Activated CD8-positive, alpha-beta T cell treated with anti-CD3 and anti-CD28 coated beads, Interleukin-2, amount 10 ng/mL, durations not matched to agents 7 days and 5 days (primary cell): ENCODE measurements at regions not wholly inside any gene's neighbourhood (a gene's known extent, or its start where the extent isn't known, plus 50 kb on each side); places are given as distances from the start of the nearest gene placed in this dataset.

ENCODE experiments used
- ATAC-seq: fragments of 150-1000 bp; cut with Tn5 transposase; one replicate; pipeline ENCODE4 v1.10.0; 2021; ENCODE audit warnings: moderate library complexity
- CTCF ChIA-PET: fragments of 350-600 bp; sonication (Branson Sonifier 250); formaldehyde crosslinking; loops from one replicate; lab custom pipeline; 2021; ENCODE audit warnings: antibody characterized with exemption; lab: Charles Lee
- POLR2A ChIA-PET: fragments of 350-600 bp; sonication (Branson Sonifier 250); formaldehyde crosslinking; loops from one replicate; lab custom pipeline; 2021; ENCODE audit warnings: antibody characterized with exemption; lab: Charles Lee
- DNase-seq: peaks from one replicate; pipeline ENCODE4 v3.0.0-alpha.2; 2020
- H3K27ac Mint-ChIP-seq: one replicate; pipeline ENCODE4 v1.8.0; 2021; ENCODE audit warnings: mild to moderate bottlenecking, mixed read lengths
- H3K27me3 Mint-ChIP-seq: one replicate; pipeline ENCODE4 v1.8.0; 2021; ENCODE audit warnings: low read depth, mixed read lengths
- H3K36me3 Mint-ChIP-seq: one replicate; pipeline ENCODE4 v1.8.0; 2021; ENCODE audit warnings: low read depth, mixed read lengths
- H3K4me1 Mint-ChIP-seq: one replicate; pipeline ENCODE4 v1.8.0; 2021; ENCODE audit warnings: low read depth, mixed read lengths
- H3K4me3 Mint-ChIP-seq: one replicate; pipeline ENCODE4 v1.8.0; 2021; ENCODE audit warnings: mild to moderate bottlenecking, mixed read lengths
- H3K9me3 Mint-ChIP-seq: one replicate; pipeline ENCODE4 v1.8.0; 2022; ENCODE audit warnings: mixed read lengths; ENCODE audit not compliant: insufficient read depth

GRCh38 chr6:170026751-170027646 lies 263.9 kb downstream of the DLL1 start:
- H3K27me3 Mint-ChIP-seq = peaks cover 12% of the 10 kb centered on the region
- no peaks in the 10 kb centered on the region for H3K36me3 Mint-ChIP-seq
- ChIA-PET POLR2A (no interaction called here), CTCF (no interaction called here)
- ATAC-seq (no peak), DNase-seq (no peak)
- H3K27ac Mint-ChIP-seq = no peak overlapping the region
- no peak overlapping the region for H3K4me3 Mint-ChIP-seq
- no peaks in the 10 kb centered on the region for H3K9me3 Mint-ChIP-seq
- no peaks in the 10 kb centered on the region for H3K4me1 Mint-ChIP-seq

DNA sequence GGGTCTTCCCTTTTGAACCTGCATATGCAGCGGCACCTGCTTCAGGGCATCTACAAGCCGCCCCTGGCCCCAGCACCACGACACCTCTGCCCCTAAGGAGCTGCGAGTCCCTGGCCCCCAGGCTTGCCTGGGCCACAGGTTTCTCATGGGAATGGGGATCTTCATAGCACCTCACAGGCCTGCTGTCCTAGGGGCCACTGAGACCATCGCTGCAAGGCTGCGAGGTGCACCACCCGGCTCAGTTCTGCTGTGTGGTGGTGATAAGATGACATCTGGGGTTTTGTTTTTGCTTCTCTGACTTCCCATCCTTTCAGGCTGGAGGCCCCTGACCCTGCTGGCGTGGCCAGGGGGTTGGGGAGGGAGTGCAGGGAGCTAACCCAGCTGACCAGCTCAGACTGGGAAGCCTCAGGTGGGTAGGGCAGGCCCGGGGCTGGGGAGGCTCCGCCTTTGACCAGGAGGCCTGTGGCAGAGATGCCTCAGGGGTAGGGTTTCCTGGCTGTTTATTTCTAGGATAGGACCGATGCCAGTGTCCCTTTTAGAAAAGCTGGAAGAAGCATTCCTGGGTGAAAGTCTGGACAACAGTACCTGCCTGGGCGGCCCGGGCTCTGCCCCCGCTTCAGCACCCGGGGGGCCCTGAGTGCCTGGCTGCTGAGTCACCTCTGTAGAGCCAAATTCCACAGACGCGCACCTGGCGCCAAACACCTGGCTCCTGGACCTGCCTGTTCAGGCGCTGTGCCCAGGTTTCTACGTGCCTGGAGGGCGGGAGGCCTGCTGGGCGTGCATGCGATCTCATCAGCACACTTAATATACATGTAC lies 264.7 kb downstream of the DLL1 start:
- no peaks in the 10 kb centered on the region for H3K9me3 Mint-ChIP-seq
- no peak overlapping the region for H3K4me3 Mint-ChIP-seq
- CTCF ChIA-PET = no interaction called here
- H3K27me3 Mint-ChIP-seq = peaks cover 14% of the 10 kb centered on the region
- DNase-seq (no peak), ATAC-seq (no peak)
- POLR2A ChIA-PET = no interaction called here
- no peak overlapping the region for H3K27ac Mint-ChIP-seq
- no peaks in the 10 kb centered on the region for H3K4me1 Mint-ChIP-seq
- H3K36me3 Mint-ChIP-seq = no peaks in the 10 kb centered on the region

GRCh38 chr6:170025341-170025911 lies 265.5 kb downstream of the DLL1 start:
- Mint-ChIP-seq H3K4me1 (no peaks in the 10 kb centered on the region), H3K4me3 (no peak overlapping the region), H3K27me3 (peaks cover 14% of the 10 kb centered on the region), H3K27ac (no peak overlapping the region), H3K36me3 (no peaks in the 10 kb centered on the region), H3K9me3 (no peaks in the 10 kb centered on the region)
- POLR2A ChIA-PET = no interaction called here
- ATAC-seq = no peak
- CTCF ChIA-PET = no interaction called here
- no peak for DNase-seq

DNA sequence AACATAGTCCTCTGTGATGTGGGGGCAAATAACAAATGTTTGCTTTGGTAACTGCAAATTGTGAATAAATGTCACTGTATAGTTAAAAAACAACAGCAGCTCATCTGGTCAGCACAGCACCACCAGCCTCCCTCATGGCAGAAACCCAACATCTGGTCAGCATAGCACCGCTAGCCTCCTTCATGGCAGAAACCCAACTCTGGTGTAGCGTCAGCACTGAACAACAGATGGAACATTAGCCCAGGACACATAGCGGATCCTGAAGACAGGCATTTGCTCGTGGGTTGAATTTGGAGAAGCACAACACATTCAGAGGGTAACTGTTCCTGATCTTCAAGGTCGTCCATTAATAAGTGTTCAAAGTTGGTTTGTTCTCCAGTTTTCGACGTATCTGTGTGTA lies 265.9 kb downstream of the DLL1 start:
- no peak overlapping the region for H3K4me3 Mint-ChIP-seq
- ATAC-seq = no peak
- H3K9me3 Mint-ChIP-seq = no peaks in the 10 kb centered on the region
- H3K27ac Mint-ChIP-seq = no peak overlapping the region
- no peaks in the 10 kb centered on the region for H3K36me3 Mint-ChIP-seq
- CTCF ChIA-PET = no interaction called here
- POLR2A ChIA-PET = no interaction called here
- DNase-seq = no peak
- H3K27me3 Mint-ChIP-seq = peaks cover 14% of the 10 kb centered on the region
- H3K4me1 Mint-ChIP-seq = no peaks in the 10 kb centered on the region

GRCh38 chr6:170023620-170024521 lies 267.0 kb downstream of the DLL1 start:
- no peaks in the 10 kb centered on the region for H3K4me1 Mint-ChIP-seq
- CTCF ChIA-PET = no interaction called here
- no peaks in the 10 kb centered on the region for H3K9me3 Mint-ChIP-seq
- H3K27me3 Mint-ChIP-seq = peaks cover 14% of the 10 kb centered on the region
- H3K27ac Mint-ChIP-seq = no peak overlapping the region
- no peaks in the 10 kb centered on the region for H3K36me3 Mint-ChIP-seq
- POLR2A ChIA-PET = no interaction called here
- no peak overlapping the region for H3K4me3 Mint-ChIP-seq
- ATAC-seq (no peak), DNase-seq (no peak)

- H3K36me3 Mint-ChIP-seq = no peaks in the 10 kb centered on the region
- no peaks in the 10 kb centered on the region for H3K4me1 Mint-ChIP-seq
- H3K9me3 Mint-ChIP-seq = no peaks in the 10 kb centered on the region
- DNase-seq (no peak), ATAC-seq (no peak)
- CTCF ChIA-PET = no interaction called here
- no peak overlapping the region for H3K4me3 Mint-ChIP-seq
- peaks cover 18% of the 10 kb centered on the region for H3K27me3 Mint-ChIP-seq
- POLR2A ChIA-PET = no interaction called here
- no peak overlapping the region for H3K27ac Mint-ChIP-seq
Measured at GRCh38 chr6:170022827-170023619, 267.9 kb downstream of the DLL1 start.

DNA sequence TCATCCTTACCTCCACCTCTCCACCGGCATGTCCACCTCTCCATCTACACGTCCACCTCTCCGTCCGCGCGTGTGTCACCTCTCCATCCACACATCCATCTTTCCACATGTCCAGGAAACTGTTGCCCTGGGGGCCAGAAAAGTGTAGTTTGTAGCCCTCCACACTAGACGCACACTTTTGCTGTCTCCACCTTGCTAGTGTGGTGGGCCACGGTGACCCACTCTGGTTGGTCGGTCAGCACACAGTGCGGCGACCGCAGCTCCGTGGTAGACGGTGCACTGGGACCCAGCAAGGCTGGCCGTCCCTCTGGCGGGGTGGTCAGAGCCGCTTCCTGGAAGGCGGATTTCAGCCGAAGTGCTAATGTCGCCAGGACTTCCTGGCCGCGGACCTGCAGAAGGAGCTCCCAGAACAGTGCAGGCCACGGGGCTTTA lies 268.6 kb downstream of the DLL1 start:
- ChIA-PET POLR2A (no interaction called here), CTCF (no interaction called here)
- no peak overlapping the region for H3K27ac Mint-ChIP-seq
- no peaks in the 10 kb centered on the region for H3K36me3 Mint-ChIP-seq
- H3K4me3 Mint-ChIP-seq = no peak overlapping the region
- DNase-seq = no peak
- peaks cover 23% of the 10 kb centered on the region for H3K27me3 Mint-ChIP-seq
- no peak for ATAC-seq
- H3K4me1 Mint-ChIP-seq = no peaks in the 10 kb centered on the region
- H3K9me3 Mint-ChIP-seq = no peaks in the 10 kb centered on the region

- Mint-ChIP-seq H3K4me1 (no peaks in the 10 kb centered on the region), H3K36me3 (no peaks in the 10 kb centered on the region), H3K27me3 (peaks cover 29% of the 10 kb centered on the region), H3K4me3 (no peak overlapping the region), H3K27ac (no peak overlapping the region), H3K9me3 (no peaks in the 10 kb centered on the region)
- no peak for ATAC-seq
- DNase-seq = no peak
- ChIA-PET POLR2A (no interaction called here), CTCF (no interaction called here)
Measured at GRCh38 chr6:170021579-170021978, 269.3 kb downstream of the DLL1 start.

DNA sequence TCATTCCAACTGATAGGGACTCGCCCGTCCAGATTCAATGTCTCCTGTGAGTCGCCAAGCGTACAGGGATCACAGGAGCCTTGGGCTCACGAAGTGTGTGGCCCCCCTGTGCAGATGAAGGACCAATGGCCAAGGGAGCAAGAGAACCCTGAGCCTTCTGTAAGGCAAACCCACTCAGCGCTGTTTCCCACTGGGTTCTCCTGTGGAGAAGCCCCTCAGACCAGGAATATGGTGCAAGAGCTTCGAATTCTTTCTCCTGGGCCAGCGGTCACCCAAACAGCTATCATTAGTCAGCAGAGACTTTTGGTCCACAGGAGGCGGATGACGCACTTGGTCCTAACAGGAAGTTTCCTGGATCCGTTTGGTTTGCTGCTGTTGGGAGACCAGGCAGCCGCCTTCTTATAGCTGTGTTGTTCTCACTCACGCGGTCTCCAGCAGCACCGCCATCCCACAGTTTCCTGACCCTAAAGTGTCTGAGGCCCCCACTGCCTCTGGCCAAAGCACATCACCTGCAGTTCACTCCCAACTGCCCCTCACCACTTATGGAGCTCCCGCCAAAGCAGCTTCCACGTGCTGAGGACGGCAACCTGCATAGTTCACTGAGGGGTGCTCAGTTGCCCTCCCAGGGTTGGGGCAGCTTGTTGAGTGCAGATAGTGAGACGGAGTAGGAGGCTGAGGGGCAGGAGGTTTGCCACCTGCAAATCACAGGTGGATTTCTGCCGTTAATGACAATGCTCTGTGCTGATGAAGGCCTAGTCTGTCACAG lies 268.6 kb downstream of the ERMARD start:
- Mint-ChIP-seq H3K27ac (no peak overlapping the region), H3K4me1 (no peaks in the 10 kb centered on the region), H3K4me3 (no peak overlapping the region), H3K27me3 (peaks cover 32% of the 10 kb centered on the region), H3K36me3 (no peaks in the 10 kb centered on the region), H3K9me3 (no peaks in the 10 kb centered on the region)
- ChIA-PET POLR2A (no interaction called here), CTCF (no interaction called here)
- DNase-seq (no peak), ATAC-seq (no peak)

DNA sequence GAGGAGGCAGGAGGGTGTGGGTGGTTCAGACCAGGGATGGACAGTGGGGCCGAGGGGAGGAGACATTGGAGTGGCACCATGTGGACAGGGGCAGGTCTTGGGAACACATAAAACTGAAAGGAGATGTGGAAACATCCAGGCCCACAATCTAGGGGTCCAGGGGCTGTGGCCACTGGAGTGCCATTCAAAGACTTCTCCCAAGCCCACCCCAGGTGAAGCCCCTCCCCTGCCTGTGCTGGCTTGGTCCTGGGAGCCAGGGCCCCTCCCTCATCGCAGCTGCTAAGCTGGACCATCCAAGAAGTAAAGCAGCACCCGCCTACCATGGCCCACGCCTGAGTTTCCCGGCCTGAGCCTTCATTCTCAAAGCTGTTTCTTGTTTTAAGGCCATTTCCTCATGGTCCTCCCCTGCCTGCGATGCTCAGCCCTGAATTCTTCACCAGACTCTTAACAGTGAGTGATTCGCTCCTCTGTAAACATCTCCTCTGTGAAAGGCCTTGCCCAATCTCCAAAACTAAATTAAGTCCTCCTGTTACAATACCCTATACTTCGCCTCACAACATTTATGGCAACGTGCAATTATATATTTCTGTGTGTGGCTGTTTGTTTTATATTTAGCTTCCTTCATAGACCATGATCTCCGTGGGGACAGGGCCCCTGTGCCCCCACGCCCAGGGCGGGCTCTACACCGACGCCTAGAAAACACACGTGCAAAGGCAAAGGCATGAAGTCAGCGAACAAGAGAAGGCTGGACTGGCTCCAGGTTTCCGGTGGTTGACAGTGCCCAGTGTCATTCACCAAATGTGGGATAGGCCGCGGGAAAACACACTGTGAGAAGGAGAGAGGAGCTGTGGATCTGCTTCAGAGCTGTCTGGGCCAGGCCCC lies 267.8 kb downstream of the ERMARD start:
- ATAC-seq = no peak
- Mint-ChIP-seq H3K27ac (no peak overlapping the region), H3K9me3 (no peaks in the 10 kb centered on the region), H3K4me1 (no peaks in the 10 kb centered on the region), H3K27me3 (peaks cover 33% of the 10 kb centered on the region), H3K4me3 (no peak overlapping the region), H3K36me3 (no peaks in the 10 kb centered on the region)
- DNase-seq = no peak
- POLR2A ChIA-PET = no interaction called here
- CTCF ChIA-PET = no interaction called here
